ENCODE measurements at regions not wholly inside any gene's neighbourhood (a gene's known extent, or its start where the extent isn't known, plus 50 kb on each side); places are given as distances from the start of the nearest gene placed in this dataset.

GRCh38 chr14:51430633-51431032, 190.6 kb downstream of the TMX1 start:
- Histone ChIP-seq H3K79me2 (ENCODE audit: control insufficient read depth, low read length) (no peaks in the 10 kb centered on the region), H3K9me3 (ENCODE audit: control insufficient read depth, insufficient read depth, low read length) (no peaks in the 10 kb centered on the region), H3K36me3 (ENCODE audit: control insufficient read depth, low read length) (no peaks in the 10 kb centered on the region), H3K9me2 (replicated peaks; ENCODE audit: control insufficient read depth, low read length) (no peaks in the 10 kb centered on the region), H3K4me1 (ENCODE audit: control insufficient read depth, low read length) (peaks cover 47% of the 10 kb centered on the region), H4K20me1 (ENCODE audit: control insufficient read depth, insufficient read depth, low read depth, low read length) (no peaks in the 10 kb centered on the region), H3K27me3 (ENCODE audit: control insufficient read depth, low read length) (no peaks in the 10 kb centered on the region), H3K27ac (ENCODE audit: low read depth, low read length) (peak overlapping the region; percentile 52), H3K4me3 (ENCODE audit: low read length) (peak overlapping the region; percentile 15), H3K4me2 (ENCODE audit: low read length) (peak overlapping the region; percentile 40), H3F3A (ENCODE audit: control insufficient read depth, insufficient read depth) (peaks cover 5% of the 10 kb centered on the region; the same call in 1 of the 2 replicates)
- TF ChIP-seq, protein P1, sequence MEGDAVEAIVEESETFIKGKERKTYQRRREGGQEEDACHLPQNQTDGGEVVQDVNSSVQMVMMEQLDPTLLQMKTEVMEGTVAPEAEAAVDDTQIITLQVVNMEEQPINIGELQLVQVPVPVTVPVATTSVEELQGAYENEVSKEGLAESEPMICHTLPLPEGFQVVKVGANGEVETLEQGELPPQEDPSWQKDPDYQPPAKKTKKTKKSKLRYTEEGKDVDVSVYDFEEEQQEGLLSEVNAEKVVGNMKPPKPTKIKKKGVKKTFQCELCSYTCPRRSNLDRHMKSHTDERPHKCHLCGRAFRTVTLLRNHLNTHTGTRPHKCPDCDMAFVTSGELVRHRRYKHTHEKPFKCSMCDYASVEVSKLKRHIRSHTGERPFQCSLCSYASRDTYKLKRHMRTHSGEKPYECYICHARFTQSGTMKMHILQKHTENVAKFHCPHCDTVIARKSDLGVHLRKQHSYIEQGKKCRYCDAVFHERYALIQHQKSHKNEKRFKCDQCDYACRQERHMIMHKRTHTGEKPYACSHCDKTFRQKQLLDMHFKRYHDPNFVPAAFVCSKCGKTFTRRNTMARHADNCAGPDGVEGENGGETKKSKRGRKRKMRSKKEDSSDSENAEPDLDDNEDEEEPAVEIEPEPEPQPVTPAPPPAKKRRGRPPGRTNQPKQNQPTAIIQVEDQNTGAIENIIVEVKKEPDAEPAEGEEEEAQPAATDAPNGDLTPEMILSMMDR (IDR thresholded peaks at IDR 0.05; ENCODE audit: low read depth, low read length, poor library complexity, severe bottlenecking) = no peak

- Histone ChIP-seq H3K36me3 (ENCODE audit: control insufficient read depth, low read length) (no peaks in the 10 kb centered on the region), H3K9me3 (ENCODE audit: control insufficient read depth, insufficient read depth, low read length) (no peaks in the 10 kb centered on the region), H3K27me3 (ENCODE audit: control insufficient read depth, low read length) (no peaks in the 10 kb centered on the region), H3K4me1 (ENCODE audit: control insufficient read depth, low read length) (peaks cover 47% of the 10 kb centered on the region), H3K27ac (ENCODE audit: low read depth, low read length) (peak overlapping the region; percentile 52), H4K20me1 (ENCODE audit: control insufficient read depth, insufficient read depth, low read depth, low read length) (no peaks in the 10 kb centered on the region), H3K4me2 (ENCODE audit: low read length) (peak overlapping the region; percentile 40), H3K9me2 (replicated peaks; ENCODE audit: control insufficient read depth, low read length) (no peaks in the 10 kb centered on the region), H3F3A (ENCODE audit: control insufficient read depth, insufficient read depth) (peaks cover 5% of the 10 kb centered on the region; the same call in 1 of the 2 replicates), H3K4me3 (ENCODE audit: low read length) (peak overlapping the region; percentile 15), H3K79me2 (ENCODE audit: control insufficient read depth, low read length) (no peaks in the 10 kb centered on the region)
- TF ChIP-seq, protein P1 (IDR thresholded peaks at IDR 0.05; ENCODE audit: low read depth, low read length, poor library complexity, severe bottlenecking) = no peak
- TF ChIP-seq EZH2phosphoT487 (IDR thresholded peaks at IDR 0.05; ENCODE audit: borderline replicate concordance, low read length) = no peak
Measured at GRCh38 chr14:51431033-51431709, 191.1 kb downstream of the TMX1 start.

DNA sequence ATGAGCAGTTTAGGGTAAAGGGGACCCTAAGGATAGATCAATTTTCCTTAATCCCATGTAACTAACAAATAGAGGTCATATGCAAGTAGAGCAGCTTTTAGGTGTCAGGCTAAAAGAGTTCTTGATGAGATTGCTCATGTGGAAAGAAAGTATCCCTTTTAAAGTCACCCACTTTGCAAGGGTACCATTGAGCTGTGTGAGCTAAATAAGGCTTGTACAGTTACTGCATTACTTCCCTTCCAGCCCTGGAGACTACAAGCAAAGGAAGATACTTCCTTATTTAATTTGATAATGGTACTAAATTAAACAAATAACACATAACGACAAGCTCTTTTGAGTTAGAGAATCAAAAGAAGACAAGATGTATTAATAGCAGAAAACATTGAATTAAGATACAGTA, 191.7 kb downstream of the TMX1 start:
- peak overlapping the region; percentile 40 for H3K4me2 ChIP-seq (ENCODE audit: low read length)
- no peaks in the 10 kb centered on the region for H3K9me2 ChIP-seq (replicated peaks; ENCODE audit: control insufficient read depth, low read length)
- TF ChIP-seq, protein P1 (IDR thresholded peaks at IDR 0.05; ENCODE audit: low read depth, low read length, poor library complexity, severe bottlenecking) = no peak
- TF ChIP-seq EZH2phosphoT487 (IDR thresholded peaks at IDR 0.05; ENCODE audit: borderline replicate concordance, low read length) = no peak
- H4K20me1 ChIP-seq (ENCODE audit: control insufficient read depth, insufficient read depth, low read depth, low read length) = no peaks in the 10 kb centered on the region
- peak overlapping the region; percentile 52 for H3K27ac ChIP-seq (ENCODE audit: low read depth, low read length)
- no peaks in the 10 kb centered on the region for H3K27me3 ChIP-seq (ENCODE audit: control insufficient read depth, low read length)
- H3K36me3 ChIP-seq (ENCODE audit: control insufficient read depth, low read length) = no peaks in the 10 kb centered on the region
- peaks cover 5% of the 10 kb centered on the region; the same call in 1 of the 2 replicates for H3F3A ChIP-seq (ENCODE audit: control insufficient read depth, insufficient read depth)
- no peaks in the 10 kb centered on the region for H3K79me2 ChIP-seq (ENCODE audit: control insufficient read depth, low read length)
- peak overlapping the region; percentile 15 for H3K4me3 ChIP-seq (ENCODE audit: low read length)
- peaks cover 47% of the 10 kb centered on the region for H3K4me1 ChIP-seq (ENCODE audit: control insufficient read depth, low read length)
- H3K9me3 ChIP-seq (ENCODE audit: control insufficient read depth, insufficient read depth, low read length) = no peaks in the 10 kb centered on the region

All from DOHH2 (cell line).